ENCODE measurements at regions not wholly inside any gene's neighbourhood (a gene's known extent, or its start where the extent isn't known, plus 50 kb on each side); places are given as distances from the start of the nearest gene placed in this dataset.

GRCh38 chr10:78659598-78659967 is 409.2 kb upstream of the ZMIZ1 start:
- TF ChIP-seq CTCF (IDR thresholded peaks at IDR 0.05) (no peak), POLR2AphosphoS5 (IDR thresholded peaks at IDR 0.05) (no peak)

All from suprapubic skin (tissue), 3 donors.